IPS-20b (cell line): ENCODE measurements at regions not wholly inside any gene's neighbourhood (a gene's known extent, or its start where the extent isn't known, plus 50 kb on each side); places are given as distances from the start of the nearest gene placed in this dataset.
"Not testable (repeated sequence)": the region's sequence is repeated elsewhere in the genome, so short reads cannot be mapped to it uniquely, and the experiment has no call there.

Experiments
- H3K27ac ChIP-seq: one replicate; pipeline ENCODE4 v1.5.1; 2013; ENCODE audit warnings: low read length
- H3K27me3 ChIP-seq: 2 replicates; pipeline ENCODE4 v1.6.1; 2013; ENCODE audit warnings: mild to moderate bottlenecking, low read length, inconsistent platforms; ENCODE audit not compliant: insufficient read depth
- H3K36me3 ChIP-seq: 2 replicates; pipeline ENCODE4 v1.6.1; 2013; ENCODE audit warnings: low read depth, mild to moderate bottlenecking, inconsistent platforms, low read length, moderate library complexity; ENCODE audit not compliant: insufficient read depth
- H3K4me1 ChIP-seq: 2 replicates; pipeline ENCODE4 v1.6.1; 2013; ENCODE audit warnings: mild to moderate bottlenecking, control low read depth, inconsistent platforms, low read length, moderate library complexity; ENCODE audit not compliant: insufficient read depth
- H3K4me3 ChIP-seq: 2 replicates; pipeline ENCODE4 v1.5.1; 2013; ENCODE audit warnings: mild to moderate bottlenecking, low read length, inconsistent platforms
- H3K9ac ChIP-seq: 2 replicates; pipeline ENCODE4 v1.6.1; 2013; ENCODE audit warnings: low read depth, mild to moderate bottlenecking, inconsistent platforms, low read length, moderate library complexity
- H3K9me3 ChIP-seq: 2 replicates; pipeline ENCODE4 v1.6.1; 2013; ENCODE audit warnings: mild to moderate bottlenecking, low read depth, low read length, inconsistent platforms; ENCODE audit not compliant: insufficient read depth

DNA sequence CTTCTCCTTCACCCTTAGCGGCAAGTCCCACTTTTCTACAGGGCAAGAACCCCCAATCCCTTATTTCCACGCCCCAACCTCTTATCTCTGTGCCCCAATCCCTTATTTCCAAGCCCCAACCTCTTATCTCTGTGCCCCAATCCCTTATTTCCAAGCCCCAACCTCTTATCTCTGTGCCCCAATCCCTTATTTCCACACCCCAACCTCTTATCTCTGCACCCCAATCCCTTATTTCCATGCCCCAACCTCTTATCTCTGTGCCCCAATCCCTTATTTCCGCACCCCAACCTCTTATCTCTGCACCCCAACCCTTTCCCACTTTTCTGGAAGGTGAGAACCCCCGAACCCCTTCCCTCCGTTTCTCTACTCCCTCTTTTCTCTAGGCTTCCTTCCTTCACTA, 116.1 kb upstream of the GJE1 start:
- H3K4me1 ChIP-seq = peaks cover 15% of the 10 kb centered on the region; the same call in 1 of the 2 replicates
- H3K36me3 ChIP-seq, H3K9me3 ChIP-seq, H3K9ac ChIP-seq, H3K27ac ChIP-seq, H3K27me3 ChIP-seq, H3K4me3 ChIP-seq: not testable (repeated sequence)

DNA sequence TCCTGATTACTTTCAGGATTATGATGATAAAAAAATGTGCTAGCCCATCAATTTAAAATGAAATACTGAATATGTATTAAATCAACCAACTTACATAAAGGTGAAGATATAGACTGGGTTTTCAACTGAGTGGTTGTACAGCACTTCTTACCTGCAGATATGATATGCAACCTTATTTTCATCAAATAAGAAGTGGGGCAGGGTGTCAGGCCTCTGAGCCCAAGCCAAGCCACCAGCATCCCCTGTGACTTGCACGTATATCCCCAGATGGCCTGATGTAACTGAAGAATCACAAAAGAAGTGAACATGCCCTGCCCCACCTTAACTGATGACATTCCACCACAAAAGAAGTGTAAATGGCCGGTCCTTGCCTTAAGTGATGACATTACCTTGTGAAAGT, 117.3 kb upstream of the GJE1 start:
- Histone ChIP-seq H3K27ac (peak overlapping the region; percentile 17), H3K4me1 (peaks cover 15% of the 10 kb centered on the region; the same call in 1 of the 2 replicates)

DNA sequence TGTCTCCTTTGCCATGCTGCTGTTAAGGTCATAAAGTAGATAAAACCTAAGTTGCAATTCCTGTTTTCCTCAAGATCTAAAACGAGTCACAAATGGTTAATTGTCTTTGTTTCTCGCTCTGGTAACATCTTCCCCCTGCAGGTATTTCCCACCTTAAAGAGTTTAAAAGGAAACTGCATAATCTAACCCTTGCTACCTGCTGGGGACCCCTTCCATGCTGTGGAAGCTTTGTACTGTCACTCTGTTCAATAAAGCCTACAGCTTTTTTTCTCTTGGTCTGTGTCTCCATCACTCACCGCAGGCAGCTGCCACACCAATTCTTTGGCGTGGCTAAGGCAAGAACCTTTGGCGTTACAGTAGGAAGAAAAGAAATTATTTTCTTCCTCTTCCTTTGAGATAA, 117.7 kb upstream of the GJE1 start:
- no peaks in the 10 kb centered on the region for H3K36me3 ChIP-seq
- peaks cover 17% of the 10 kb centered on the region; the same call in 1 of the 2 replicates for H3K4me1 ChIP-seq
- no peaks in the 10 kb centered on the region for H3K9me3 ChIP-seq
- peak overlapping the region; percentile 69 for H3K27ac ChIP-seq
- H3K9ac ChIP-seq = peak overlapping the region; percentile 69; the same call in 1 of the 2 replicates
- H3K4me3 ChIP-seq = peak overlapping the region; percentile 54
- no peaks in the 10 kb centered on the region for H3K27me3 ChIP-seq

More for the DNA sequence above, 117.3 kb upstream of the GJE1 start:
- H3K9ac ChIP-seq = peak overlapping the region; percentile 69; the same call in 1 of the 2 replicates
- H3K27me3 ChIP-seq, H3K9me3 ChIP-seq, H3K36me3 ChIP-seq: not testable (repeated sequence)
- peak overlapping the region; percentile 54 for H3K4me3 ChIP-seq

DNA sequence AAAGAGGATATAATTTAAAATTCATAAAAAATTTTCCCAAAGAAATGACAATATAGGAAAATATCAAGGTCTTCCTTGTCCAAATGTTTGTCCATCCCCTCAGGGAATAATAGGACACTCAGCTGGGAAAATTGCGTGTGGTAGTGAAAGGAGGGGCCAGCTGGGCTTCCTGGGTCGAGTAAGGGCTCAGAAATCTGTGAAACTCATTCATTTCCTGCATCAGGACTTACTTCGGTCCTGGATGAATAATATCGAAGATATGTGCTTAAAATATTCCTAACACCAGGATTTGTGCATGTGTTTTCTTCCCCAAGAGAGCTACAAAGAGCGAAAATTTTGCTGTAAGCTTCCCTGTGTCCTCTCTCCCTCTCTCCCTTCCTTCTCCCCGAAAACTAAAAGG, 118.2 kb upstream of the GJE1 start:
- peaks cover 20% of the 10 kb centered on the region; the same call in 1 of the 2 replicates for H3K4me1 ChIP-seq
- H3K9me3 ChIP-seq = no peaks in the 10 kb centered on the region
- no peaks in the 10 kb centered on the region for H3K27me3 ChIP-seq
- H3K4me3 ChIP-seq = peak overlapping the region; percentile 54
- peak overlapping the region; percentile 69 for H3K27ac ChIP-seq
- peak overlapping the region; percentile 69; the same call in 1 of the 2 replicates for H3K9ac ChIP-seq
- no peaks in the 10 kb centered on the region for H3K36me3 ChIP-seq

DNA sequence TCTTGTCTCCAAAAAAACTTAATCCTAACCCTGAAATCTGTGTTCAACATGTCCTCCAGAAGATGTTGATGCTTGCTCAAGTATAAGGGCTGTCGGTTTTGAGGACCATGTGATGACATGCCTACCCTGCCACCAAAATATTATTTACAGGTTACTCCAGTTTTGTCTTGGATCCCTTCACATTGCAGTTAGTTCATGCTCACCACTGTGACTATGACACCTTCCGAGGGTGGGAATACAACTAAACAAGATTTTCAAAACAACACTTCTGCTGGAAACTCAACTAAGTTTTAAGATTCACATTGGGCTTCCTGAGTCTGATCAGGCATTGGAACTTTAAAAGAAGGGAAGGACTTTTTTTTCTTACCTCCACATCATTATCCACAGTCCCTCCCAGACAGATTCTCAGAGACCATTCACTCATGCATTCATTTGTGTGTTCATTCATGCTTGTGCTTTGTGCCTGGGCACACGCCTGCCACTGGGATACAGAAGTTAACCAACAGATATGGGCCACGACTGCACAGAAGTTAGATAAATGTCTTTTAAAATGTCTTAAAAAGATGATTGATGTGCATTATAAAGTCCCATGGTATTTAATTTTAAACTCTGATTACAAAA, 118.7 kb upstream of the GJE1 start:
- Histone ChIP-seq H3K9ac (peak overlapping the region; percentile 69; the same call in 1 of the 2 replicates), H3K9me3 (no peaks in the 10 kb centered on the region), H3K27ac (no peak overlapping the region), H3K27me3 (no peaks in the 10 kb centered on the region), H3K36me3 (no peaks in the 10 kb centered on the region), H3K4me3 (peak overlapping the region; percentile 54; the same call in 1 of the 2 replicates), H3K4me1 (peaks cover 20% of the 10 kb centered on the region; the same call in 1 of the 2 replicates)

DNA sequence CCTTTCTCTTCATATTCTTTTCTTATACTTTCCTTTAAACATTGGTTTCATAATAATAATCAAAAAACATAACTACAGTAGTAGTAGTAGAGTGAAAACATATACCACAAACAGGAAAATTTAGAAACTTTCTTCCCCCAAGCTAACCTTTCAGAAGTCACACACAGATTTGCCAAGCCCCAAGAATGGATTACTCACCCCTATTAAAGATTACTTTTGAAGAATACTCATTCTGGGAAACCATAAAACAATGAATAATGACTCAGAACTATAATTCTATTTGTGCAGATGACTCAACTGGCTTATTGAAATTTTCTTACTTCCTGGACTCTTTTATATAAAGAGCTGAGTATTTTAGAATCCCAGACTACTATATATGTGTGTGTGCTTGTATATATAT, 119.4 kb upstream of the GJE1 start:
- no peak overlapping the region for H3K9ac ChIP-seq
- H3K4me3 ChIP-seq = no peak overlapping the region
- no peaks in the 10 kb centered on the region for H3K36me3 ChIP-seq
- H3K9me3 ChIP-seq = no peaks in the 10 kb centered on the region
- no peaks in the 10 kb centered on the region for H3K27me3 ChIP-seq
- H3K27ac ChIP-seq = no peak overlapping the region
- H3K4me1 ChIP-seq = peaks cover 20% of the 10 kb centered on the region; the same call in 1 of the 2 replicates

DNA sequence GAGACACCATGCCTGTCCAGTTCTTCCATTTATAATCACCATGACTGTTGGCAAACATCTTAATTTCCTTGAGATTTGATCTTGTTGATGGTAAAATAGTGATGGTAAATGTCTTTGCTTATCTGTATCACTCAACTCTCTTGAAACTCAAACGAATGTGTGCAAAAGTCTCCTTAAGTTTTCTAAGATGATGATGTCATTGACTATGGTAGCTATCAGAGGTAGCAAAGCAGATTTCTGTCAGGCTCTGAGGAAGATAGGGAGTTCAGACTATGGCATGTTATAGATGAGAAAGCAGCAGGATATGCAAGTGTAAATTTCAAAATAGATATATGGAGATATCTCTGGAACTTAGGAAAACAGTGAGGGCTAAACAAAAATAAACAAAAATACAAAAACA, 121.0 kb upstream of the GJE1 start:
- Histone ChIP-seq H3K27ac (no peak overlapping the region), H3K4me3 (no peak overlapping the region), H3K36me3 (no peaks in the 10 kb centered on the region), H3K27me3 (no peaks in the 10 kb centered on the region), H3K9ac (no peak overlapping the region), H3K4me1 (peaks cover 20% of the 10 kb centered on the region; the same call in 1 of the 2 replicates), H3K9me3 (no peaks in the 10 kb centered on the region)

DNA sequence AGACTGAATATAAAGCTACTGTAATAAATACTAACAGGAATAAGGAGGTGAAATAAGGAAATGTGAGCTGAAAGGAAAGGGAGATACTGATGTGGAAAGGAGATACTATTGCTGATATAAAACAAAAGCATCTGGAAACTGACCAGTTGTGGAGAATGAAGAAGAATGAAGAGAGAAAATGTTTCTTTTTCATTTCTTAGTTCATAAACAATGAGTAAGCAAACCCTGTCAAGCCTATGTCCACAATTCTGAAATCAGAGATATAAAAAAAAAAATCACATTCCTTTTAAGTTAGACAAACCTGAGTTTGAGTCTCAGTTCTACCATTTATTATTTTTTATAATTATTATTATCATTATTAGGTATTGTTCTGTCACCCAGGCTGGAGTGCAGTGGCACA, 121.6 kb upstream of the GJE1 start:
- H3K4me1 ChIP-seq = peaks cover 20% of the 10 kb centered on the region; the same call in 1 of the 2 replicates
- H3K27me3 ChIP-seq = no peaks in the 10 kb centered on the region
- no peak overlapping the region for H3K4me3 ChIP-seq
- H3K36me3 ChIP-seq = no peaks in the 10 kb centered on the region
- H3K9me3 ChIP-seq = no peaks in the 10 kb centered on the region
- H3K9ac ChIP-seq = no peak overlapping the region
- no peak overlapping the region for H3K27ac ChIP-seq

DNA sequence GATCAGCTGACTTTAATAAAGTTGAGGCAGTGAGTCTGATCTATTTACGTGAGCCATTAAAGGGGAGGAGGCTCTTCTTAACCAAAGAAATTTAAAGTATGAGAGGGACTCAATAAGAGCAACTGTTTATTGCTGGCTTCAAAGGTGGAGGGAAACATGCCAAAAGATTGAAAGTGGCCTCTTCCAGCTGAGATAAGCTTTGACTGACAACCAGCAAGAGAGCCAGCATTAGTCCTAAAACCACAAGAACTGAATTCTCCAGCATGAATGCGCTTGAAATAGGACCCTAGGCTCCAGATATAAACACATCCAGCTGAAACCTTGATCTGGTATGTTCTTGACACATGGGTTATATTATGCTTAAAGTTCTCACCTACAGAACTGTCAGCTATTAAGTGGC, 123.1 kb upstream of the GJE1 start:
- Histone ChIP-seq H3K9me3 (no peaks in the 10 kb centered on the region), H3K4me1 (peaks cover 14% of the 10 kb centered on the region; the same call in 1 of the 2 replicates), H3K4me3 (no peak overlapping the region), H3K9ac (no peak overlapping the region), H3K27ac (no peak overlapping the region), H3K36me3 (no peaks in the 10 kb centered on the region), H3K27me3 (no peaks in the 10 kb centered on the region)

DNA sequence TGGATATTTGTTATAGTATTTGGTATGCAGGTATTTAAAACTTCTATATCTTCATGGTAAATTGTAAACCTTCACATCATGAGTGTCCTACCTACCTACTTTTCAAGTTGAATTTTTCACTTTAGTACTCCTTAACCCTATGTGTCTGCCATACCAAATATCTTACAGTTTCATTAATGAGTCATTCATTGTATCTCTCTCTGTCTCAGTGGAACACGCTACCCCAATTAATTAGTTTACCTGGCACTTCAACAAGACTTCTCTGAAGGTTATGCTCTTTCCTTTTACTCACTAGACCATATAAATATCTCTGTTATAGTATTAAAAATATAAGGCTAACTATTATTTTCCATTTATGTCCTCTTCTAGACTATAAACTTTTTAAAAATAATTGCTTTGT, 123.9 kb upstream of the GJE1 start:
- no peak overlapping the region for H3K9ac ChIP-seq
- no peak overlapping the region for H3K27ac ChIP-seq
- peaks cover 6% of the 10 kb centered on the region; the same call in 1 of the 2 replicates for H3K4me1 ChIP-seq
- H3K4me3 ChIP-seq = no peak overlapping the region
- H3K9me3 ChIP-seq = no peaks in the 10 kb centered on the region
- H3K27me3 ChIP-seq = no peaks in the 10 kb centered on the region
- H3K36me3 ChIP-seq = no peaks in the 10 kb centered on the region

DNA sequence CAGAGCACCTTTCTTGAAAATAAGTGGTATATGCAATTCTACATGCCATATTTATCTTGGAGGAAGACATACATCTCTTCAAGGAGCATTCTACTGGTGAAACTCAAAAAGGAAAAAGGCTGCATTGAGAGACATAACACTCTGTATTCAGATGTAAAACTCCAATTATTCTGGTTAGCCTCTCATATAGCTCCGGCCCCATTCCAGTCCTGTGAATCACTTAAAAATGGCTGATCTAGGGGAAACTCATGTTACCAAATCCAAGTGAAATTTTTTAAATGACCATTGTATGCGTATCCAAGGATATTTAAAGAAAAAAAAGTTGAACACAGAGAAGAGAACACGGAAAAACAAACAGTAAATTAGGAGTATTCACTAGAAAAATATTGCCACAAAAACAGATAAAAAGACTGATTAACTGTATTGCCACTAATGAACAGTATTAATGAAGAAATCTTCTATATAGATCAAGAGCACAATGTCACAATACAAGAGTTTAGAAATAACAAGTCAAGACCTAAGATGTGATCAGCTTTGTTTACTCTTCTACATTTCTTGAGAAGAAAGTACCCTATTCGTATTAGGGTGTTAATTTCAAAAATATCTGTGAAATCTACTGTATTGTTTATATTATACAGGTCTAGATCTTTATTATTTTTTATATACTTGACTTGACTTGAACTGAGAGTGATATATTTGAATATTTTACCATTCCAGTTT, 124.5 kb upstream of the GJE1 start:
- H3K36me3 ChIP-seq = no peaks in the 10 kb centered on the region
- H3K27me3 ChIP-seq = no peaks in the 10 kb centered on the region
- no peak overlapping the region for H3K27ac ChIP-seq
- H3K4me3 ChIP-seq = no peak overlapping the region
- H3K9me3 ChIP-seq = no peaks in the 10 kb centered on the region
- peaks cover 5% of the 10 kb centered on the region; the same call in 1 of the 2 replicates for H3K4me1 ChIP-seq
- H3K9ac ChIP-seq = no peak overlapping the region

DNA sequence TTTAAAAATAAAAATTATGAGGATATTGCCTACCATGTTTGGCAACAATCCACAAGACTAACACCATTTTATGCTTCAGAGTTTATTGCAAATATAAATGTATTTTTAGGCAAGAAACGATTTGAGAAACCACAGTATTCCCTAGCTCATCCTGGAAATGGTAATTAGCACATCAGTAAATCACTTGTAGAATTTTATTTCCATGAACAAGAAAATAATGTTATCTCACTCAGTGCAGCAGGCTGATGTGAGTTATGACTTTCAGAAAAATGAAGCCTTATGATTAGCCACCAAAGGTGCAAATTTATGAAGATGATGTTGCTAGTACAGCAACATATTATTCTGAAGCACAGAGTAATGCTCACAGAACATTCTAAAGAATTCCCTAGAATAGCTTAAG, 127.7 kb upstream of the GJE1 start:
- Histone ChIP-seq H3K4me3 (no peak overlapping the region), H3K27me3 (no peaks in the 10 kb centered on the region), H3K4me1 (peaks cover 3% of the 10 kb centered on the region; the same call in 1 of the 2 replicates), H3K9me3 (no peaks in the 10 kb centered on the region; the same call in 1 of the 2 replicates), H3K36me3 (no peaks in the 10 kb centered on the region), H3K9ac (no peak overlapping the region), H3K27ac (no peak overlapping the region)
